Upper lobe of right lung (tissue), 1 donor: ENCODE measurements at regions not wholly inside any gene's neighbourhood (a gene's known extent, or its start where the extent isn't known, plus 50 kb on each side); places are given as distances from the start of the nearest gene placed in this dataset.

Experiments used
- ATAC-seq: fragments of 200-7000 bp; cut with Tn5 transposase; one replicate; pipeline ENCODE4 v1.9.1; 2020; ENCODE audit warnings: mild to moderate bottlenecking, moderate library complexity
- DNase-seq: peaks from one replicate; pipeline ENCODE4 v3.0.0-alpha.2; 2020
- H3K27ac ChIP-seq: fragments of 200-600 bp; one replicate; pipeline ENCODE4 v1.8.0; 2022
- H3K27me3 ChIP-seq: fragments of 200-600 bp; one replicate; pipeline ENCODE4 v1.8.0; 2022; ENCODE audit warnings: mild to moderate bottlenecking
- H3K36me3 ChIP-seq: fragments of 200-600 bp; one replicate; pipeline ENCODE4 v1.8.0; 2022
- H3K4me1 ChIP-seq: fragments of 200-600 bp; one replicate; pipeline ENCODE4 v1.8.0; 2022
- H3K4me3 ChIP-seq: fragments of 200-600 bp; one replicate; pipeline ENCODE4 v1.8.0; 2022; ENCODE audit warnings: mild to moderate bottlenecking
- H3K9me3 ChIP-seq: fragments of 200-600 bp; one replicate; pipeline ENCODE4 v1.8.0; 2022
- CTCF ChIP-seq: fragments of 200-600 bp; IDR thresholded peaks from one replicate; pipeline ENCODE4 v1.8.0; 2022; ENCODE audit warnings: antibody characterized with exemption
- intact Hi-C: fragments of 100-400 bp; cut with DNase I; formaldehyde crosslinking; loops from one replicate; pipeline ENCODE4 v1.11.0; 2022
- donor health status: DM: no; HTN: yes; CAD: no; lungs with severe emphysema.

GRCh38 chr12:82605115-82605514 lies 81.6 kb upstream of the TMTC2 start:
- no peak for TF ChIP-seq CTCF
- Histone ChIP-seq H3K27ac (no peak overlapping the region), H3K4me3 (no peak overlapping the region), H3K9me3 (no peaks in the 10 kb centered on the region), H3K36me3 (no peaks in the 10 kb centered on the region), H3K4me1 (no peaks in the 10 kb centered on the region), H3K27me3 (no peaks in the 10 kb centered on the region)
- DNase-seq (no peak), ATAC-seq (no peak)
- intact Hi-C loops = no loop called here

- no peak for ATAC-seq
- intact Hi-C loops = no loop called here
- no peaks in the 10 kb centered on the region for H3K27me3 ChIP-seq
- no peaks in the 10 kb centered on the region for H3K4me1 ChIP-seq
- no peaks in the 10 kb centered on the region for H3K36me3 ChIP-seq
- H3K4me3 ChIP-seq = no peak overlapping the region
- no peaks in the 10 kb centered on the region for H3K9me3 ChIP-seq
- TF ChIP-seq CTCF = no peak
- DNase-seq = no peak
- no peak overlapping the region for H3K27ac ChIP-seq
Observed at GRCh38 chr12:82608706-82609105, 78.0 kb upstream of the TMTC2 start.

DNA sequence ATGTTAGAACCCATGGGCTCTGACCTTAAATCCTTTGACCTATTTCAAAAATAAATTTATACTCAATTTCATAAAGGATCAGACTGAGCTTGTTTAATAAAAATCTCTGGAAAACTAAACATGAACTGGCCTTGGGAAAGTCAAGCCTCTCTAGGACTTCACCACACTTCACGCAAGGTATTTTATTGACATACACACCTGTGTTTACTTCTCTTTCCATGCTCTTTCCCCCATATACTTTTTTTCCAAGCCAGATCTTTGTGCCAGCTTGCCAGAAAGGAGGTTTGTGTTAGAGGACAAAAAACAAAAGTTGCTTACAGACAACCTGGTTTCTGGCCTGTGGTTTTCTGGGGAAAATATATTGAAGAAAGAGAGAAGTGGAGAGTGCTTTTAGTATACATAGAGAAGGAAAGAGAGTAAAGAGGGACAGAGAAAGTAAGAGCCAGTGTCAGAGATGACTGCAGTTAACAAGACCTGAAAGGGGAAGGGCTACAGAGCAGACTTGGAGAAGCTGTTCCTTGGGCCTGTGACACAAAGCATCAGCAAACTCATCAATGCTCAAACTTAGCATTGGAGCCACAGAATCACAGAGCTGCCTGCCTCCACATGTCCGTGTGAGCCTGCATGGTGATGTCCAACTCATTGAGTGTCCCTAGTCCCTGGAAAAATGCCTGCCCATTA lies 77.3 kb upstream of the TMTC2 start:
- TF ChIP-seq CTCF = no peak
- Histone ChIP-seq H3K27ac (no peak overlapping the region), H3K27me3 (no peaks in the 10 kb centered on the region), H3K36me3 (no peaks in the 10 kb centered on the region), H3K9me3 (no peaks in the 10 kb centered on the region), H3K4me1 (no peaks in the 10 kb centered on the region), H3K4me3 (no peak overlapping the region)
- ATAC-seq = peak; percentile 43
- DNase-seq = no peak
- intact Hi-C loops = no loop called here

- intact Hi-C loops = no loop called here
- ATAC-seq = peak; percentile 56
Observed at GRCh38 chr12:82619644-82620043, 67.1 kb upstream of the TMTC2 start.

DNA sequence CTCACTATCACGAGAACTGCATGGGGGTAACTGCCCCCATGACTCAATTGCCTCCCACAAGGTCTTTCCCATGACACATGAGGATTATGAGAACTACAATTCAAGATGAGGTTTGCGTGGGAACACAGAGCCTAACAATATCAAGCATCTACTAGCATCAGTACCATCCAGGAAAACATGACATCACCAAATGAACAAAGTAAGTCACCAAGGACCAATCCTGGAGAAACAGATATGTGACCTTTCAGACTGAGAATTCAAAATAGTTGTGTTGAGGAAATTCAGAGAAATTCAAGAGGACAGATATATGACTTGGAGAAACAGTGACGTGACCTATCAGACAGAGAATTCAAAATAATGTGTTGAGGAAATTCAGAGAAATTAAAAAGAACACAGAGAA lies 65.8 kb upstream of the TMTC2 start:
- intact Hi-C loops = no loop called here
- H3K4me3 ChIP-seq = no peak overlapping the region
- H3K27ac ChIP-seq = no peak overlapping the region
- TF ChIP-seq CTCF = no peak
- no peaks in the 10 kb centered on the region for H3K9me3 ChIP-seq
- H3K27me3 ChIP-seq = no peaks in the 10 kb centered on the region
- H3K36me3 ChIP-seq = no peaks in the 10 kb centered on the region
- no peak for DNase-seq
- no peak for ATAC-seq
- no peaks in the 10 kb centered on the region for H3K4me1 ChIP-seq

More at GRCh38 chr12:82619644-82620043, 67.1 kb upstream of the TMTC2 start:
- Histone ChIP-seq H3K36me3 (no peaks in the 10 kb centered on the region), H3K27ac (no peak overlapping the region), H3K27me3 (no peaks in the 10 kb centered on the region), H3K9me3 (no peaks in the 10 kb centered on the region), H3K4me3 (no peak overlapping the region), H3K4me1 (no peaks in the 10 kb centered on the region)
- DNase-seq = no peak
- TF ChIP-seq CTCF = no peak

- ATAC-seq (no peak), DNase-seq (no peak)
- no peaks in the 10 kb centered on the region for H3K9me3 ChIP-seq
- no peak overlapping the region for H3K27ac ChIP-seq
- no peaks in the 10 kb centered on the region for H3K27me3 ChIP-seq
- TF ChIP-seq CTCF = no peak
- no peak overlapping the region for H3K4me3 ChIP-seq
- H3K36me3 ChIP-seq = no peaks in the 10 kb centered on the region
- no peaks in the 10 kb centered on the region for H3K4me1 ChIP-seq
- intact Hi-C loops = no loop called here
Observed at GRCh38 chr12:82625523-82625922, 61.2 kb upstream of the TMTC2 start.
